ENCODE measurements at regions not wholly inside any gene's neighbourhood (a gene's known extent, or its start where the extent isn't known, plus 50 kb on each side); places are given as distances from the start of the nearest gene placed in this dataset.

GRCh38 chrX:115896362-115896761 lies 274.2 kb upstream of the AGTR2 start:
- TF ChIP-seq CTCF (IDR thresholded peaks at IDR 0.05; ENCODE audit: insufficient read depth, low read depth, low read length) (no peak), EZH2 (IDR thresholded peaks at IDR 0.05; ENCODE audit: insufficient read depth, low read length) (no peak)

Data from astrocyte (in vitro differentiated cells and primary cell).